SK-N-SH (cell line): ENCODE measurements at regions not wholly inside any gene's neighbourhood (a gene's known extent, or its start where the extent isn't known, plus 50 kb on each side); places are given as distances from the start of the nearest gene placed in this dataset.

ENCODE experiments used
- CTCF ChIA-PET: fragments of 300-600, 350-600 bp; formaldehyde crosslinking; extraction: SDS; loops from one replicate; lab custom pipeline; 2021; lab: Yijun Ruan, JAX
- POLR2A ChIA-PET: fragments of 350-600 bp; sonication (Branson Sonifier 250); formaldehyde crosslinking; extraction: SDS; loops from one replicate; lab custom pipeline; 2020; ENCODE audit warnings: antibody characterized with exemption, inconsistent platforms; lab: Yijun Ruan, JAX
- DNase-seq: peaks from one replicate; pipeline ENCODE4 v3.0.0; 2012
- H2AFZ ChIP-seq: fragments of 200-600 bp; sonication (generic); 2 replicates; pipeline ENCODE4 v1.8.1; 2016; ENCODE audit warnings: antibody characterized with exemption, mild to moderate bottlenecking, low read depth
- H3F3A ChIP-seq: fragments of 200-600 bp; sonication (generic); replicated peaks from 2 replicates; pipeline ENCODE3; 2016; ENCODE audit warnings: antibody characterized with exemption, mild to moderate bottlenecking; ENCODE audit not compliant: insufficient read depth
- H3K27ac ChIP-seq, 2 experiments: fragments of 200-500 bp in 1 of 2; fragments of 200-600 bp in 1 of 2; sonication (Bioruptor generic) in 1 of 2; sonication (generic), shearing (Covaris generic) in 1 of 2; 2 replicates each; pipeline versions ENCODE4 v1.5.1 to v1.6.1; 2014 to 2016; ENCODE audit warnings: low read depth in 2 of 2, inconsistent platforms in 1 of 2, low read length in 1 of 2, mild to moderate bottlenecking in 1 of 2, mixed read lengths in 1 of 2
- H3K27me3 ChIP-seq: fragments of 200-600 bp; sonication (generic), shearing (Covaris generic); 2 replicates; pipeline ENCODE4 v1.6.1; 2016; ENCODE audit warnings: mixed run types; ENCODE audit not compliant: insufficient read depth
- H3K36me3 ChIP-seq, 2 experiments: fragments of 200-500 bp in 1 of 2; fragments of 200-600 bp in 1 of 2; sonication (Bioruptor generic) in 1 of 2; sonication (generic) in 1 of 2; replicated peaks in 1 of 2; 2 replicates each; pipeline versions ENCODE3 to v1.5.1; 2014 to 2016; ENCODE audit warnings: low read length in 1 of 2, mild to moderate bottlenecking in 1 of 2; ENCODE audit not compliant: insufficient read depth in 2 of 2, control insufficient read depth in 1 of 2
- H3K4me1 ChIP-seq, 2 experiments: fragments of 200-500 bp in 1 of 2; fragments of 200-600 bp in 1 of 2; sonication (Bioruptor generic) in 1 of 2; sonication (generic), shearing (Covaris generic) in 1 of 2; 2 replicates each; pipeline versions ENCODE4 v1.5.1 to v1.6.1; 2014 to 2016; ENCODE audit warnings: low read depth in 1 of 2, low read length in 1 of 2, mixed run types in 1 of 2; ENCODE audit not compliant: insufficient read depth in 2 of 2, control insufficient read depth in 1 of 2
- H3K4me2 ChIP-seq: fragments of 200-600 bp; sonication (generic), shearing (Covaris generic); 2 replicates; pipeline ENCODE4 v1.6.1; 2017; ENCODE audit warnings: mixed run types
- H3K4me3 ChIP-seq, 2 experiments: fragments of 200-500 bp in 1 of 2; fragments of 200-600 bp in 1 of 2; sonication (Bioruptor generic) in 1 of 2; sonication (generic), shearing (Covaris generic) in 1 of 2; 2 replicates each; pipeline versions ENCODE4 v1.5.1 to v1.8.1; 2014 to 2016; ENCODE audit warnings: low read depth in 2 of 2, inconsistent platforms in 1 of 2, low read length in 1 of 2, mild to moderate bottlenecking in 1 of 2, mixed read lengths in 1 of 2, moderate library complexity in 1 of 2
- H3K79me2 ChIP-seq: fragments of 200-600 bp; sonication (generic); 2 replicates; pipeline ENCODE4 v1.8.1; 2017; ENCODE audit warnings: mild to moderate bottlenecking; ENCODE audit not compliant: insufficient read depth
- H3K9ac ChIP-seq: fragments of 200-600 bp; sonication (generic); 2 replicates; pipeline ENCODE4 v1.6.1; 2017; ENCODE audit warnings: mixed run types
- H3K9me2 ChIP-seq: fragments of 200-600 bp; sonication (generic); 2 replicates; pipeline ENCODE4 v1.6.1; 2017; ENCODE audit warnings: mixed run types
- H3K9me3 ChIP-seq: fragments of 200-600 bp; sonication (generic); 2 replicates; pipeline ENCODE4 v1.6.1; 2017; ENCODE audit warnings: mixed run types, mild to moderate bottlenecking, moderate library complexity
- H4K20me1 ChIP-seq: fragments of 200-600 bp; sonication (generic); 2 replicates; pipeline ENCODE4 v1.6.1; 2017; ENCODE audit warnings: mild to moderate bottlenecking, mixed run types; ENCODE audit not compliant: insufficient read depth
- EZH2phosphoT487 ChIP-seq: fragments of 200-600 bp; sonication (generic); IDR thresholded peaks from 2 replicates; pipeline ENCODE4 v1.6.1; 2017; ENCODE audit warnings: low read depth, mixed run types, mild to moderate bottlenecking, antibody characterized with exemption, moderate library complexity, borderline replicate concordance
- FOSL2 ChIP-seq: IDR thresholded peaks from 2 replicates; pipeline ENCODE4 v1.4.0; 2012; ENCODE audit warnings: low read depth, mild to moderate bottlenecking, moderate library complexity, borderline replicate concordance
- FOXM1 ChIP-seq: IDR thresholded peaks from 2 replicates; pipeline ENCODE4 v1.4.0; 2012; ENCODE audit warnings: low read depth, mild to moderate bottlenecking
- GABPA ChIP-seq: IDR thresholded peaks from 2 replicates; pipeline ENCODE4 v1.4.0; 2012; ENCODE audit warnings: low read depth, mild to moderate bottlenecking
- IRF3 ChIP-seq: fragments of 150-350 bp; IDR thresholded peaks from 2 replicates; pipeline ENCODE4 v1.6.1; 2016; ENCODE audit warnings: mild to moderate bottlenecking, low read depth, low read length
- JUND ChIP-seq: IDR thresholded peaks from 2 replicates; pipeline ENCODE4 v1.4.0; 2012
- MEF2A ChIP-seq: IDR thresholded peaks from 2 replicates; pipeline ENCODE4 v1.4.0; 2012; ENCODE audit warnings: low read depth, borderline replicate concordance
- MXI1 ChIP-seq: IDR thresholded peaks from 2 replicates; pipeline ENCODE4 v1.6.1; 2012; ENCODE audit warnings: mild to moderate bottlenecking, low read depth, low read length, improper control_type of control experiment
- NFIC ChIP-seq: IDR thresholded peaks from 2 replicates; pipeline ENCODE4 v1.4.0; 2012; ENCODE audit warnings: borderline replicate concordance
- RAD21 ChIP-seq: IDR thresholded peaks from 2 replicates; pipeline ENCODE4 v1.6.1; 2012; ENCODE audit warnings: mild to moderate bottlenecking, low read length
- RFX5 ChIP-seq: IDR thresholded peaks from 2 replicates; pipeline ENCODE4 v1.6.1; 2012; ENCODE audit warnings: mild to moderate bottlenecking, improper control_type of control experiment, low read length
- RXRA ChIP-seq: IDR thresholded peaks from 2 replicates; pipeline ENCODE4 v1.4.0; 2012; ENCODE audit warnings: low read depth, mild to moderate bottlenecking, borderline replicate concordance
- SIN3A ChIP-seq: IDR thresholded peaks from 2 replicates; pipeline ENCODE4 v1.6.1; 2012; ENCODE audit warnings: low read depth, mild to moderate bottlenecking, low read length, moderate library complexity, borderline replicate concordance
- SMC3 ChIP-seq: IDR thresholded peaks from 2 replicates; pipeline ENCODE4 v1.6.1; 2012; ENCODE audit warnings: low read depth, low read length, improper control_type of control experiment
- TCF12 ChIP-seq: IDR thresholded peaks from 2 replicates; pipeline ENCODE4 v1.4.0; 2012
- TEAD4 ChIP-seq: IDR thresholded peaks from 2 replicates; pipeline ENCODE4 v1.4.0; 2012; ENCODE audit warnings: mild to moderate bottlenecking, borderline replicate concordance; ENCODE audit not compliant: insufficient read depth
- USF1 ChIP-seq: IDR thresholded peaks from 2 replicates; pipeline ENCODE4 v1.4.0; 2012; ENCODE audit warnings: low read depth, borderline replicate concordance
- USF2 ChIP-seq: fragments of 150-350 bp; IDR thresholded peaks from 2 replicates; pipeline ENCODE4 v1.6.1; 2017; ENCODE audit warnings: antibody characterized with exemption, low read length, low read depth, borderline replicate concordance
- YY1 ChIP-seq: IDR thresholded peaks from 2 replicates; pipeline ENCODE4 v1.4.0; 2012; ENCODE audit warnings: low read depth, mild to moderate bottlenecking
- WGBS: methylation state at CpG from one replicate; pipeline ENCODE4 v1.1.6; 2017; ENCODE audit warnings: low lambda C conversion rate; 5-methylcytosine and 5-hydroxymethylcytosine counted together

- no peak for TF ChIP-seq USF2
- no peak for TF ChIP-seq EZH2phosphoT487
- TF ChIP-seq NFIC, result no peak
- TF ChIP-seq RAD21, result no peak
- TF ChIP-seq FOXM1, result no peak
- no peak for TF ChIP-seq SMC3
- TF ChIP-seq TEAD4, result no peak
- no peak for TF ChIP-seq USF1
- TF ChIP-seq YY1, result no peak
- TF ChIP-seq MEF2A, result no peak
- TF ChIP-seq GABPA, result no peak
- no peak for TF ChIP-seq MXI1
- no peak for TF ChIP-seq SIN3A
- no peak for TF ChIP-seq RFX5
- no peak for TF ChIP-seq IRF3
- no peak for TF ChIP-seq TCF12
- TF ChIP-seq JUND, result no peak
- TF ChIP-seq FOSL2, result no peak
- no peak for TF ChIP-seq RXRA
- Histone ChIP-seq H3K4me1 (no peaks in the 10 kb centered on the region), H3K27me3 (no peaks in the 10 kb centered on the region), H3K27ac (no peak overlapping the region), H2AFZ (no peak overlapping the region), H3K79me2 (no peaks in the 10 kb centered on the region), H3K9me2 (no peaks in the 10 kb centered on the region), H4K20me1 (no peaks in the 10 kb centered on the region), H3K9me3 (no peaks in the 10 kb centered on the region), H3F3A (no peaks in the 10 kb centered on the region), H3K4me2 (no peak overlapping the region), H3K4me3 (no peak overlapping the region), H3K9ac (no peak overlapping the region), H3K36me3 (no peaks in the 10 kb centered on the region)
- WGBS, result 57% methylated on average over 6 of the region's 6 CpGs
- DNase-seq, result no peak
- CTCF ChIA-PET, result interaction anchor here (0.6 to 1.2 kb wide), 4 partner anchors 10 to 818 kb away, joined by 3 to 4 read pairs (median 4); no protein-coding TSS in a partner anchor
- POLR2A ChIA-PET, result no interaction called here
These were observed 1155.2 kb upstream of the AUTS2 start for GRCh38 chr7:68442931-68443631.
